ENCODE measurements at regions not wholly inside any gene's neighbourhood (a gene's known extent, or its start where the extent isn't known, plus 50 kb on each side); places are given as distances from the start of the nearest gene placed in this dataset.

DNA sequence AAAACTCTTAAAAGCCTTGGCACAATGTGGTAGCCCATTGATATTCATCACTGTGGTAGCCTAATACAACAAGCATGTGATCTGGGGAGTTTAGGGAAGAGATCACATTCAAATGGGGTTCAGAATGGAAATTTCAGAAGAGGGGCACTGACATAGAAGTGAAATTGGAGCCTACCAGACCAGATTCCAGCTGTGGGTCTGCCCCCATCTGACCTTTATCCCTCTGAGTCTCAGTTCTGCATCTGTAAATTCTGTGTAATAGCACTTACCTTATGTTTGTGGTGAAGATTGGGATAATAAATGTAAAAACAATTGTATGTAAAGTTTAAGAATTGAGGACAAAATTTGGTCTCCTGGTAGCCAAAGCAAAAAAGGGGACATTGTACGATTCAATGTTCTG, 320.4 kb upstream of the BOD1L1 start:
- ChIA-PET CTCF (no interaction called here), POLR2A (no interaction called here)
- TF ChIP-seq ZNF555 (tag by site-specific recombination; conservative IDR thresholded peaks at IDR 0.05) (no peak), BCL11A (tag by site-specific recombination; IDR thresholded peaks at IDR 0.05; ENCODE audit: low read depth) (no peak), ZNF610 (tag by site-specific recombination; IDR thresholded peaks at IDR 0.05; ENCODE audit: borderline replicate concordance) (no peak), WT1 (tag by site-specific recombination; IDR thresholded peaks at IDR 0.05) (no peak), MYNN (tag by site-specific recombination; IDR thresholded peaks at IDR 0.05; ENCODE audit: borderline replicate concordance) (no peak), ZNF549 (tag by site-specific recombination; IDR thresholded peaks at IDR 0.05) (no peak)
- H3K27ac ChIP-seq (ENCODE audit: extremely low read depth, low read depth, low read length), result no peak overlapping the region
- H3K4me1 ChIP-seq (ENCODE audit: control insufficient read depth, insufficient read depth, low read length), result no peaks in the 10 kb centered on the region
- H3K9me3 ChIP-seq (ENCODE audit: control insufficient read depth, insufficient read depth, low read depth, low read length), result no peaks in the 10 kb centered on the region
- H3K36me3 ChIP-seq (ENCODE audit: control insufficient read depth in 2 of 2, insufficient read depth in 1 of 2, low read length in 2 of 2), result no peaks in the 10 kb centered on the region
- no peak overlapping the region for H3K4me3 ChIP-seq (ENCODE audit: low read depth, low read length)

DNA sequence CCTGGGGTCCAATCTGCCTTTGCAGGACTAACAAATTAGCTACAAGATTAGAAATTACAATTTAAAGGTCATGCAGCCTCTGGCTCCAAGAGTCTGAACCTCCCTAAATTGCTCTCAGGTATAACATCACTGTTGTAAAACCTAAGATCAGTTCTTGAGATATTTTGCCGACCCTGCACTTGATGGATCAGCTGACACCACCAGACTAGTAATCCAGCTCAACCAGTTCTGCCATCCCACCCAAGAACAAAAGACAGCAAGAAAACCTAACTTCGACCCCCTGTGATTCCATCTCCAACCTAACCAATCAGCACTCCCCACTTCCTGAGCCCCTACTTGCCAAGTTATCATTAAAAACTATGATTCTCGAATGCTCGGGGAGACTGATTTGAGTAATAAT, 323.0 kb upstream of the BOD1L1 start:
- Histone ChIP-seq H3K36me3 (ENCODE audit: control insufficient read depth in 2 of 2, insufficient read depth in 1 of 2, low read length in 2 of 2) (no peaks in the 10 kb centered on the region), H3K4me3 (ENCODE audit: low read depth, low read length) (no peak overlapping the region), H3K4me1 (ENCODE audit: control insufficient read depth, insufficient read depth, low read length) (no peaks in the 10 kb centered on the region), H3K27ac (ENCODE audit: extremely low read depth, low read depth, low read length) (no peak overlapping the region), H3K9me3 (ENCODE audit: control insufficient read depth, insufficient read depth, low read depth, low read length) (no peaks in the 10 kb centered on the region)
- POLR2A ChIA-PET, result no interaction called here
- no peak for TF ChIP-seq ZNF266 (tag by site-specific recombination; IDR thresholded peaks at IDR 0.05; ENCODE audit: low read depth)
- TF ChIP-seq MEIS1 (CRISPR knock-in tag; IDR thresholded peaks at IDR 0.05; ENCODE audit: borderline replicate concordance), result no peak
- no peak for TF ChIP-seq IKZF3 (tag by site-specific recombination; IDR thresholded peaks at IDR 0.05)
- no peak for TF ChIP-seq GLI4 (tag by site-specific recombination; IDR thresholded peaks at IDR 0.05)
- TF ChIP-seq ZNF341 (tag by site-specific recombination; IDR thresholded peaks at IDR 0.05; ENCODE audit: low read depth), result no peak
- no peak for TF ChIP-seq KLF7 (tag by site-specific recombination; IDR thresholded peaks at IDR 0.05; ENCODE audit: borderline replicate concordance)
- TF ChIP-seq ZIC2 (tag by site-specific recombination; IDR thresholded peaks at IDR 0.05), result no peak
- TF ChIP-seq HOXA7 (CRISPR knock-in tag; IDR thresholded peaks at IDR 0.05; ENCODE audit: borderline replicate concordance), result no peak
- TF ChIP-seq ZNF133 (tag by site-specific recombination; IDR thresholded peaks at IDR 0.05), result no peak
- no peak for TF ChIP-seq ZNF274 (IDR thresholded peaks at IDR 0.05; ENCODE audit: low read length)
- TF ChIP-seq ZNF274 (tag by site-specific recombination; IDR thresholded peaks at IDR 0.05; ENCODE audit: borderline replicate concordance), result no peak
- TF ChIP-seq, protein P1, sequence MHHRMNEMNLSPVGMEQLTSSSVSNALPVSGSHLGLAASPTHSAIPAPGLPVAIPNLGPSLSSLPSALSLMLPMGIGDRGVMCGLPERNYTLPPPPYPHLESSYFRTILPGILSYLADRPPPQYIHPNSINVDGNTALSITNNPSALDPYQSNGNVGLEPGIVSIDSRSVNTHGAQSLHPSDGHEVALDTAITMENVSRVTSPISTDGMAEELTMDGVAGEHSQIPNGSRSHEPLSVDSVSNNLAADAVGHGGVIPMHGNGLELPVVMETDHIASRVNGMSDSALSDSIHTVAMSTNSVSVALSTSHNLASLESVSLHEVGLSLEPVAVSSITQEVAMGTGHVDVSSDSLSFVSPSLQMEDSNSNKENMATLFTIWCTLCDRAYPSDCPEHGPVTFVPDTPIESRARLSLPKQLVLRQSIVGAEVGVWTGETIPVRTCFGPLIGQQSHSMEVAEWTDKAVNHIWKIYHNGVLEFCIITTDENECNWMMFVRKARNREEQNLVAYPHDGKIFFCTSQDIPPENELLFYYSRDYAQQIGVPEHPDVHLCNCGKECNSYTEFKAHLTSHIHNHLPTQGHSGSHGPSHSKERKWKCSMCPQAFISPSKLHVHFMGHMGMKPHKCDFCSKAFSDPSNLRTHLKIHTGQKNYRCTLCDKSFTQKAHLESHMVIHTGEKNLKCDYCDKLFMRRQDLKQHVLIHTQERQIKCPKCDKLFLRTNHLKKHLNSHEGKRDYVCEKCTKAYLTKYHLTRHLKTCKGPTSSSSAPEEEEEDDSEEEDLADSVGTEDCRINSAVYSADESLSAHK (tag by site-specific recombination; IDR thresholded peaks at IDR 0.05), result no peak
- TF ChIP-seq, protein P2, sequence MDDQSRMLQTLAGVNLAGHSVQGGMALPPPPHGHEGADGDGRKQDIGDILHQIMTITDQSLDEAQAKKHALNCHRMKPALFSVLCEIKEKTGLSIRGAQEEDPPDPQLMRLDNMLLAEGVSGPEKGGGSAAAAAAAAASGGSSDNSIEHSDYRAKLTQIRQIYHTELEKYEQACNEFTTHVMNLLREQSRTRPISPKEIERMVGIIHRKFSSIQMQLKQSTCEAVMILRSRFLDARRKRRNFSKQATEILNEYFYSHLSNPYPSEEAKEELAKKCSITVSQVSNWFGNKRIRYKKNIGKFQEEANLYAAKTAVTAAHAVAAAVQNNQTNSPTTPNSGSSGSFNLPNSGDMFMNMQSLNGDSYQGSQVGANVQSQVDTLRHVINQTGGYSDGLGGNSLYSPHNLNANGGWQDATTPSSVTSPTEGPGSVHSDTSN (CRISPR knock-in tag; IDR thresholded peaks at IDR 0.05), result no peak
- no peak for TF ChIP-seq ZNF10 (tag by site-specific recombination; IDR thresholded peaks at IDR 0.05)
- TF ChIP-seq OSR2 (tag by site-specific recombination; IDR thresholded peaks at IDR 0.05), result no peak
- CTCF ChIA-PET, result no interaction called here

GRCh38 chr4:13953083-13953482, 325.6 kb upstream of the BOD1L1 start:
- no peaks in the 10 kb centered on the region for H3K9me3 ChIP-seq (ENCODE audit: control insufficient read depth, insufficient read depth, low read depth, low read length)
- TF ChIP-seq ZNF747 (tag by site-specific recombination; IDR thresholded peaks at IDR 0.05) (no peak), ZNF626 (tag by site-specific recombination; IDR thresholded peaks at IDR 0.05) (no peak), ZNF37A (tag by site-specific recombination; IDR thresholded peaks at IDR 0.05) (no peak)
- TF ChIP-seq, protein P3, sequence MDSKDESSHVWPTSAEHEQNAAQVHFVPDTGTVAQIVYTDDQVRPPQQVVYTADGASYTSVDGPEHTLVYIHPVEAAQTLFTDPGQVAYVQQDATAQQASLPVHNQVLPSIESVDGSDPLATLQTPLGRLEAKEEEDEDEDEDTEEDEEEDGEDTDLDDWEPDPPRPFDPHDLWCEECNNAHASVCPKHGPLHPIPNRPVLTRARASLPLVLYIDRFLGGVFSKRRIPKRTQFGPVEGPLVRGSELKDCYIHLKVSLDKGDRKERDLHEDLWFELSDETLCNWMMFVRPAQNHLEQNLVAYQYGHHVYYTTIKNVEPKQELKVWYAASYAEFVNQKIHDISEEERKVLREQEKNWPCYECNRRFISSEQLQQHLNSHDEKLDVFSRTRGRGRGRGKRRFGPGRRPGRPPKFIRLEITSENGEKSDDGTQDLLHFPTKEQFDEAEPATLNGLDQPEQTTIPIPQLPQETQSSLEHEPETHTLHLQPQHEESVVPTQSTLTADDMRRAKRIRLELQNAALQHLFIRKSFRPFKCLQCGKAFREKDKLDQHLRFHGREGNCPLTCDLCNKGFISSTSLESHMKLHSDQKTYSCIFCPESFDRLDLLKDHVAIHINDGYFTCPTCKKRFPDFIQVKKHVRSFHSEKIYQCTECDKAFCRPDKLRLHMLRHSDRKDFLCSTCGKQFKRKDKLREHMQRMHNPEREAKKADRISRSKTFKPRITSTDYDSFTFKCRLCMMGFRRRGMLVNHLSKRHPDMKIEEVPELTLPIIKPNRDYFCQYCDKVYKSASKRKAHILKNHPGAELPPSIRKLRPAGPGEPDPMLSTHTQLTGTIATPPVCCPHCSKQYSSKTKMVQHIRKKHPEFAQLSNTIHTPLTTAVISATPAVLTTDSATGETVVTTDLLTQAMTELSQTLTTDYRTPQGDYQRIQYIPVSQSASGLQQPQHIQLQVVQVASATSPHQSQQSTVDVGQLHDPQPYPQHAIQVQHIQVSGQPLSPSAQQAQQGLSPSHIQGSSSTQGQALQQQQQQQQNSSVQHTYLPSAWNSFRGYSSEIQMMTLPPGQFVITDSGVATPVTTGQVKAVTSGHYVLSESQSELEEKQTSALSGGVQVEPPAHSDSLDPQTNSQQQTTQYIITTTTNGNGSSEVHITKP (tag by site-specific recombination; IDR thresholded peaks at IDR 0.05), result no peak
- ChIA-PET CTCF (no interaction called here), POLR2A (no interaction called here)
- no peak overlapping the region for H3K4me3 ChIP-seq (ENCODE audit: low read depth, low read length)
- no peaks in the 10 kb centered on the region for H3K36me3 ChIP-seq (ENCODE audit: control insufficient read depth in 2 of 2, insufficient read depth in 1 of 2, low read length in 2 of 2)
- no peaks in the 10 kb centered on the region for H3K4me1 ChIP-seq (ENCODE audit: control insufficient read depth, insufficient read depth, low read length)
- no peak overlapping the region for H3K27ac ChIP-seq (ENCODE audit: extremely low read depth, low read depth, low read length)

All from HEK293 (cell line).